GM12872 (cell line): ENCODE measurements at regions not wholly inside any gene's neighbourhood (a gene's known extent, or its start where the extent isn't known, plus 50 kb on each side); places are given as distances from the start of the nearest gene placed in this dataset.

Experiments
- TF ChIP-seq, protein P1 (sequence below): IDR thresholded peaks from 3 replicates; pipeline ENCODE4 v1.5.1; 2011; ENCODE audit warnings: low read depth, mild to moderate bottlenecking, low read length, moderate library complexity; ENCODE audit not compliant: insufficient read depth

DNA sequence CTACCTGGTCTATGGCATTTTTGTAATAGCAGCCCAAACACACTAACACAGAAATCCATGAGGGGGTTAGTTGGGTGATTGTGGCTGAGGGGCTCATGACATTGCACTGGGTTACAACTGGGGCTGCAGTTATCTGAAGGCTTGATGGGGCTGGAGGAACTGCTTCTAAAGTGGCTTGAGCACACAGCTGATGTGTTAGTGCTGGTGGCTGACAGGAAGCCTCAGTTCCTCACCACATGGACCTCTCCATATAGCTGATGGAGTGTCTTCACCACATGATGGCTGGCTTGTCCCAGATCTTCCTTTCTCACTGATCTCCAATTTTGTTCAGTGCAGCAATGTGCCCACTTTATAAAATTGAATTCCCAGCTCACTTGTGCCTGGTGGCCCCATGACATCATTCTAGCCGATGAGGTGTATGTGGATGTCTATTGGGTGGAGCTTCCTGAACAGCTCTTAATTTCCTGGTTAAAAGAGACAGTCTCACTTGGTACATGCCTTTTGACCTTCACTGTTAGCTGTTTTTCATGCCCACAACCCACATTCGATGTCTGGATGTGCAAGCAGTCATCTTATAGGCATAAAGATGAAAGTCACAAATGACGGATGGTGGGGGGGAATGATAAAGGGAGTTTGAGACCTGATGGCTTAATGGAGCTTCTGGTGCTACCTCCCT, 166.9 kb upstream of the BMPER start:
- TF ChIP-seq, protein P1, sequence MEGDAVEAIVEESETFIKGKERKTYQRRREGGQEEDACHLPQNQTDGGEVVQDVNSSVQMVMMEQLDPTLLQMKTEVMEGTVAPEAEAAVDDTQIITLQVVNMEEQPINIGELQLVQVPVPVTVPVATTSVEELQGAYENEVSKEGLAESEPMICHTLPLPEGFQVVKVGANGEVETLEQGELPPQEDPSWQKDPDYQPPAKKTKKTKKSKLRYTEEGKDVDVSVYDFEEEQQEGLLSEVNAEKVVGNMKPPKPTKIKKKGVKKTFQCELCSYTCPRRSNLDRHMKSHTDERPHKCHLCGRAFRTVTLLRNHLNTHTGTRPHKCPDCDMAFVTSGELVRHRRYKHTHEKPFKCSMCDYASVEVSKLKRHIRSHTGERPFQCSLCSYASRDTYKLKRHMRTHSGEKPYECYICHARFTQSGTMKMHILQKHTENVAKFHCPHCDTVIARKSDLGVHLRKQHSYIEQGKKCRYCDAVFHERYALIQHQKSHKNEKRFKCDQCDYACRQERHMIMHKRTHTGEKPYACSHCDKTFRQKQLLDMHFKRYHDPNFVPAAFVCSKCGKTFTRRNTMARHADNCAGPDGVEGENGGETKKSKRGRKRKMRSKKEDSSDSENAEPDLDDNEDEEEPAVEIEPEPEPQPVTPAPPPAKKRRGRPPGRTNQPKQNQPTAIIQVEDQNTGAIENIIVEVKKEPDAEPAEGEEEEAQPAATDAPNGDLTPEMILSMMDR = no peak

DNA sequence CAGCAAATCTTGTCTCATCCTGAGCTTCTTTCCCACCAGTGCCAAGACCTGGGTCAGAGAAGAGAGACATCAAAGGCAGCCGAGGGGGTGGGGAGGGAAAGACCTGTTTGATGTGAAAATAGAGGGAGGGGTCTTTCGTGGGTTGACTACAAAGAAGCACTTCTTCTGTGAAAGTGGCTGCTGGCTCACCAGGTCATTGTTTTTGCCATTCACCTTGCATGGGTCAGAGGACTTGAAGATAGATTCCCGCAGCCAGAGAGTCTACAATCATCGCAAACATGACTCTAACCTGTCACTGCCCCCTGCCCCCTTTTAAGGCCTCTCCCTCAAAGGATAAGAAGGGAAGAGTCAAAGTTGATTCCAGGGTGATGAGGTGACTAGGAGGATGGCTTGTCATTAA, 166.1 kb upstream of the BMPER start:
- TF ChIP-seq, protein P1 = no peak

DNA sequence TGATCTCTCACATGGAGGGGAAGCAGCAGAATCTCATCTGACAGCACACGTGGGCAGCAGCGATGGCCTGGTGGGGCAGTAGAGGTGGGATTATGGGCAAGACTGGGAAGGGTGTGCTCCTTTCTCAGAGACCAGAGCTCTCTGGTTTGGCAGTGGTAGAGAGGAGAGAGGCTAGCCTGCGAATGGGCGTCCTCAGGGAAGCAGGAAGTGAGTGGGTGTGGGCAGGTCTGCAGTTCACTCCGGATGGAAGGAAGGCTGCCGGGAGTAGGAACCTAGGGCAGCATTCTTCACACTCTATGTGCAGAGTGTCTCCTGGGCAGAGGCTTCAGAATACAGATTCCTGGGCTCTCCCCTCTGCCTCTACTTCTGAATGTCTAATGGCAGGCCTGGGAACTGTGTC, 162.8 kb upstream of the BMPER start:
- TF ChIP-seq, protein P1 = no peak

DNA sequence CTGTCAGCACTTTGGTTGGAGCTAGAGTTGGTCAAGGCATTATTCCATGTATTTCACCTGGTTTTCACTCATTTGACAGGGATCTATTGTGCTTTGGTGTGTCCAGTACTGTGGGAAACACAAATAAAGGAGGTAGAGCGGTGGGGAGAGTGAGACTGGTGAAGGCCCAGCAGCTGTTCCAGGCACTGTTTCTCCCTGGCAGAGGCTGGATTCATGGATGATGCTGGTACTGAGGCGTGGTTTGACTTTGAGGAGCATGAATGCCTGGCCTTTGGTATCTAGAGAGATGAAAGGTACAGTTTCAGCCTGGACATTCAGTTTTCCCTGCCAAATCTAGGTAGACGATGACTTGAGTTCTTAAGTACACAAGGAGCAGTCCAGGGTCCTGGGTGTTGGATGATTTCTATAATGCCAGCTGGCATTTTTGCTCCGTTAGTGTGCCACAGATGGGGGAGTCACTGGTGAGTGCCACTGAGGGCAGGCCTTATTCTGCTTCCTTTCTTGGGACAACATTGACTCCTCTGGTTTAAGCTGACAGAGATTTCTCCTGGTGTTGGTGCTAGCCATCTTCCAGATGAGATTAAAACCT, 162.2 kb upstream of the BMPER start:
- TF ChIP-seq, protein P1 = no peak

DNA sequence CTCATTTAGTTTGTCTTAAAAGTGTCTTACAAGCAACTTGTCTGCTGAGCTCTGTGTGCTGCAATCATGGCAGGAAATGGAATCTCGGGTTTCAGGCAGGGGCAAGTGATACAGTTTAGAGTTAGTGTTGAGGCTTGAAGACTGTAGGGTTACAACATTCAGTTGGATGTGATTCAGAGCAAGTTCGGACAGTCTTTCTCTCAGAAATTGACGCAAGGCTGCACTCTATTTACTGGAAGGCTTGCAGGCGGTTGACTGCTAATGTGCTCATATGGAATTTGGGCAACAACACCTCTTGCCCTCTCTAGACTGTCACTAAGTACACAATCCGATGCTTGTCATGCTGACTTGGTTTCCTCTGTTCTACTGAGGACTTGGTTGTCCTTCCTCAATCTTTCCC, 161.7 kb upstream of the BMPER start:
- TF ChIP-seq, protein P1 = no peak

DNA sequence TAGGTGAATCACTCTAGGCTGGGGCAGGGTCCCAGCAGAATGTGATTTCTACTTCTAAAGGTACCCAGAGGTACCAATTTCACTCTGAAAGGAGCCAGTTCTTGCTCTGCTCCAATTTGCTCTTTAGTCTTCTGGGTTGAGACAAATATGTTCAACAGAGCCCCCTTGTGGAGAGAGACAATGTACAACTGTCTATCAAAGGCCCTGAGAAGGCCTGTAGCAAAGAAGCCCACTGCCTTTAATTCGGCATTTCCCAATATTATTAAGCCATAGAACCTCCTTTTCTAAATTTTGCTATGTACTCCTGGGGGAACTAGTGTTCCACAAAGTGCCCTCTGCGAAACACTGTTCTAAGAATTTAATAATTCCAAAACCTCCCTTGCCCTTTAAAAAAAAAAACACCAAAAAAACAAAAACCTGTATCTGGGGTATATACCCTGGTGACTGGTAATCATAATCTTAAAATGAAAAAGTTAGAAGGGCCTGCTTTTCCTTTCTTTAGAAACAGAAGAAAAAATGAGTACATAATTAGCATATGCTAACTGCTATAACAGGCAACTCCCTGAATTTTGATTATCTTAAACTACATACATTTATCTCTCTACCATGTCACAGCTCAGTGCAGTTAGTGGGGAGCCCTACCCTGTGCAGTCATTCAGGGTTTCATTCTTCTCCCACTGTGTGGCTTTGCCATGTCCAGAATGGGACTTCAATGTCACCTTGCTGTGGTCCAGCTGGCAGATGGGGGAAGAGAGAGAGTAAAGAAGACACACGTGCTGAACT, 160.9 kb upstream of the BMPER start:
- TF ChIP-seq, protein P1 = peak; percentile 34; the same call in 2 of the 3 replicates

DNA sequence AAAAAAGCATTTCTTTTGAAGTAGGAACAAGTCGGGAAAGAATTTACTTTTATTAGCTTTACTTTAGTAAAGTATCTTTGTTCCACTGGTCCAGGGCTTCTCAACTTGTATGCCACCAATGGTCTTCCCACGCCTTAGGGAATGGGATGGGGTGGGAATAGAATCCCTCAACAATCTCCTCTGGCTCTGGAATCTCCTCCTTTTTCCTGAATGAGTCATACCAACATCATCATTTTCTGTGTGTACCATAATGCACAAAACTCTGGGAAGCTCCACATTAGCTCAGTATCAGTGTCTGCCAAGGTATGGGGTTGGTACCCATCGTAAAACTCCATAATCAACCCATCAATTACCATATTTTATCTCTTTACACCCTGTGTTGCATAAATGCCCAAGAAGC, 159.4 kb upstream of the BMPER start:
- TF ChIP-seq, protein P1 = no peak
